Epithelial cell of esophagus (primary cell): ENCODE measurements at regions not wholly inside any gene's neighbourhood (a gene's known extent, or its start where the extent isn't known, plus 50 kb on each side); places are given as distances from the start of the nearest gene placed in this dataset.

Source experiments
- DNase-seq: peaks from one replicate; pipeline ENCODE4 v3.0.0; 2010; ENCODE audit warnings: low read depth
- H3K4me3 ChIP-seq: 2 replicates; pipeline ENCODE4 v1.5.1; 2011; ENCODE audit warnings: mild to moderate bottlenecking, low read length, control low read depth
- TF ChIP-seq, protein P1 (sequence below): IDR thresholded peaks from 2 replicates; pipeline ENCODE4 v1.5.1; 2011; ENCODE audit warnings: low read depth, mild to moderate bottlenecking, low read length, control low read depth, inconsistent platforms; ENCODE audit not compliant: insufficient read depth; ENCODE audit errors: missing control alignments

DNA sequence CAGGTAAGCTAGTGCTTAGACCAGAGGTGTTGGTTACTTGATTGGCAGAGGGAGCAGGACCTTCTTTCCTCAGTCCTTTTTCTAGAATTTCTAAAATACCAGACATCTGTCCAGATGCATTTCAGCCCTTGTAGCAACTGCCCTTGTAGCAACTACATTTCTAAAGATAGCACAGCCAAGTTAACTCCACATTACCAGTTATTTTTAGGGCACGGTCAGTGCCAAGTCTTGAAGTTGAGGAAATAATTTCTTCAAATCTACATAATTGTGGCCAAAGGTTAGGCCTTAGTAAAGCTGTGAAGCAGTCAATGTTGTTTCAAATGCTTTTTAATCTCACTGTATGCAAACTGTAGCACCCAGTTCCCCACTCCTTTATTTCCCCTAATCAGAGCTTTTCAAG is 62.9 kb downstream of the MID1IP1 start:
- TF ChIP-seq, protein P1, sequence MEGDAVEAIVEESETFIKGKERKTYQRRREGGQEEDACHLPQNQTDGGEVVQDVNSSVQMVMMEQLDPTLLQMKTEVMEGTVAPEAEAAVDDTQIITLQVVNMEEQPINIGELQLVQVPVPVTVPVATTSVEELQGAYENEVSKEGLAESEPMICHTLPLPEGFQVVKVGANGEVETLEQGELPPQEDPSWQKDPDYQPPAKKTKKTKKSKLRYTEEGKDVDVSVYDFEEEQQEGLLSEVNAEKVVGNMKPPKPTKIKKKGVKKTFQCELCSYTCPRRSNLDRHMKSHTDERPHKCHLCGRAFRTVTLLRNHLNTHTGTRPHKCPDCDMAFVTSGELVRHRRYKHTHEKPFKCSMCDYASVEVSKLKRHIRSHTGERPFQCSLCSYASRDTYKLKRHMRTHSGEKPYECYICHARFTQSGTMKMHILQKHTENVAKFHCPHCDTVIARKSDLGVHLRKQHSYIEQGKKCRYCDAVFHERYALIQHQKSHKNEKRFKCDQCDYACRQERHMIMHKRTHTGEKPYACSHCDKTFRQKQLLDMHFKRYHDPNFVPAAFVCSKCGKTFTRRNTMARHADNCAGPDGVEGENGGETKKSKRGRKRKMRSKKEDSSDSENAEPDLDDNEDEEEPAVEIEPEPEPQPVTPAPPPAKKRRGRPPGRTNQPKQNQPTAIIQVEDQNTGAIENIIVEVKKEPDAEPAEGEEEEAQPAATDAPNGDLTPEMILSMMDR: no peak
- no peak overlapping the region for H3K4me3 ChIP-seq
- no peak for DNase-seq

DNA sequence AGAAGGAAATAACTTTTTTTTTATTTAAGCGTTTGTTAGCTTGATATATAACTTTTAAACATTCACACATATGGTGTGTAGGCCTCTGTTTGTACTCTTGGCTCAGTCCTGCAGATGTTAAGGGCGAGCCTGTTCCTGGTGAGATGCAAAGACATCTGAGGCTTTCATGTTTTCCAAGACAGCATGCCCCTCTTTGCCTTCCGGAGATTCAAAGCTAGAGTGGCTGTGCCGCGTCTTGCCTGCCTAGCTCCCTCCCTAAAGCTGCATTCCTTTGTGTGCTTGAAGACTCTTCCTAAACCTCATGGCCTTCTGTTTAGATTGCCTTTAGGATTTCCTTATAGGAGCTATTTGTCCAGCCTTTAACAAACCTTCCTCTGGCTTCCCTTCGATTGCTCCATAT is 67.1 kb downstream of the MID1IP1 start:
- DNase-seq: no peak
- TF ChIP-seq, protein P1: no peak
- H3K4me3 ChIP-seq: no peak overlapping the region

DNA sequence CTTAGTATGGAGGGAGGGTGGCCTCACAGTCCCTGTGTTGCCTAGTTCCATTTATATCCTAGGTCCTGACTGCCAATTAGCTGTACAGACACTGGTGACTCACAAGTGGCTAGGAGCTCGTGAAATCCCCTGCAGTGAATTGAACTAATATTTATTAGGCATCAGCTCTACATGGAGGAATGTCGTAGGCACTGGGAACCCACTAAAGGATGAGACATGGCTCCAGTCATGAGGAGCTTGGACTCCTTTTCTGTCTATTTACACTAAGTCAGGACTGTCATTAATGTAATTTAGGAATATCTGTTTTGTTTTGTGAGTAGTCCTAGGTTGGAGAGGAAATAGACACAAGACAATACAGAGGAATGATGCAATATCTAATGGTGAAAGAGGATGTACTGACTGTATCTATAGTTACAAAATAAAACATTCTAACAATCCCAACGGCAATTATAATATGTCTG is 67.7 kb downstream of the MID1IP1 start:
- DNase-seq: peak; percentile 66
- no peak overlapping the region for H3K4me3 ChIP-seq
- TF ChIP-seq, protein P1: no peak

DNA sequence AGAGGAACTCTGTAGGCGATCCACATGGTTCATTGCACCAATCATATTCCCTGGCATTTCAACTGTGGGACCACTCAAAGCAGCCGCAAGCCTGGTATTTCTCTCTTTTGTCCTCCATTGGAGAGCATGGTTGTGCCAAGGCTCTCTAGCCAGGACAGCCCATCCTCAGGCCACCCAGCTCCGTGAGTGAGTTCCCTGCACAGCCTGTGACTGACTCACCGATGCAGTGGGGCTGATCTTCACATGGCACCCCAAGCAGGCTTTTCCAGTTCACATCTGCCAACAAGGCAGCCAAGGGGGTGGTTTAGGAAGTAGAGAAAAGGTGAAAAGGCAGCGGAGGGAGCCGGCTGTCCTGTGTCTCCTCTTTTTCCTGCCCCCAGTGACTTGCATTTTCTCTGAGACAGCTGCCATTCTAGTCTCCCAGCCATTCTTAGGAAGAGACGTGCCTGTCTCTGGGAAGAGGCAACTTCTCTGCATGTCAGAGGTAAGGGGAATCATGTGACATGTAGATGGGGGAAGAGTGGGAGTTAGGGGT is 69.2 kb downstream of the MID1IP1 start:
- DNase-seq: peak; percentile 85

DNA sequence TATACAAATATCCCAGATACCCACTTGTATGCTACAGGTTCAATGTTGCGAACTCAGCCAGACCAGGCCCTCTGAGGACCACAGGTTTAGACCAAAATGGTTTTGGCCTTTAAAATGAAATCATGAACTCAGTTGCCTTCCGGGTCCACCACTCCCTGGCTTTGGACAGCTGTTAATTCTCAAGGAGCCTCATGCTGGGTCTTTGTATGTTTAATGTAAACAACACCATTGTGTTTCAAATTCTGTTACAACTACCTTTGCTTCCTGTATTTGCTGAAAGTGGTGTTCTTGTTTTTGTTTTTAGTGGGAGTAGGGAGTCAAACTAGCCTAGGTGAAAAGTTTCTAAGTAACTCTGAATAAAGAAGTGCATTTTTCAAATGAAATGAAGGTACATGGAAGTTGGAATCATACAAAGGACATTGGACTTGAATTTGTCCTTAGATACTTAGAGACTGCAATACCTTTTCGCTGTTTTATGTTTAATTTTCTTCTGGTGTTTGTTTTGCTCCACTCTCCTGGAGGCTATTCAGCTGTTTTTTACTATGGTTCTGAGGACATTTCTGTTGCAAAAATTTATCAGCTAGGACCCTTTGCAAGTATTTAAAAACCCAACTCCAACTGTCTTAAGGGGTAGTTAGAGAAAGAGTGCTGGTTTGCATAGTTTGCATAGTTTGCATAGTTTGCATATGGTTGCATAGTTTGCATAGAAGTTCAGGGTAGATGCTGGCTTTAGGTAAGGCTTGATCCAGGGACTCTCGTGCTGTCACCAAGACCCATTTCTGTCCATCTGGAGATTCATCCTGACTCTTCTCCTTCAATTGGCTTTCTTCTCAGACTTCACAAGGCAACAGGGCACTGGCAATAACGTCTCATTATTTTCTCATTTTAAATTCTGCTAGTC is 70.1 kb downstream of the MID1IP1 start:
- H3K4me3 ChIP-seq: no peak overlapping the region
- no peak for DNase-seq
- TF ChIP-seq, protein P1: no peak

More for the DNA sequence above, 69.2 kb downstream of the MID1IP1 start:
- no peak overlapping the region for H3K4me3 ChIP-seq
- TF ChIP-seq, protein P1: no peak

DNA sequence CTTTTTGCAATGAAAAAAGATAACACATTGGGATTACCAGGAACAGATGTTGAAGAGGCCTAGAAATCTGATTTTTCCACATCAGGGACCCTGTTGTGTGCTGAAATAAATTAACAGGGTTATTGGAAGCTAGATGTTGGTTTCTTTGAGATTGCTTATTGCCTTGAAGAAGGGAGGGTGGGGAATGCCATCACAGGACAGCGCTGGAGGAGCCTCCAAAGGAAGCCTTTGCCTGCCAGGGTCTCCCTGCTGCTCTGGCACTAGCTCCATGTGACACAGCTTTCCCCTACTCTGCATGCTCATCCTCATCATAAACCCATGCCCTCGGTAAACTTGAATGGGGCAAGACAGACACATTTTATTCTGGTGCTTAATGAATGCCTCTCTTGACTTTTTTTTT is 76.1 kb downstream of the MID1IP1 start:
- TF ChIP-seq, protein P1: no peak
- no peak for DNase-seq

More for the DNA sequence above, 76.1 kb downstream of the MID1IP1 start:
- H3K4me3 ChIP-seq: no peak overlapping the region
